A673 (cell line): ENCODE measurements at regions not wholly inside any gene's neighbourhood (a gene's known extent, or its start where the extent isn't known, plus 50 kb on each side); places are given as distances from the start of the nearest gene placed in this dataset.

Source experiments
- BruUV-seq: library from RNA; stranded (reverse); fragments of 400-500 nt; replicated peaks from 2 replicates; lab custom pipeline; 2021; lab: Mats Ljungman, UMichigan
- CTCF ChIA-PET: fragments of 300-600 bp; sonication (Branson Sonifier 250); formaldehyde crosslinking; loops from one replicate; lab custom pipeline; 2022; ENCODE audit warnings: antibody characterized with exemption; lab: Charles Lee
- POLR2A ChIA-PET: fragments of 300-600 bp; sonication (Branson Sonifier 250); formaldehyde crosslinking; loops from one replicate; lab custom pipeline; 2022; ENCODE audit warnings: antibody characterized with exemption; ENCODE audit not compliant: low non-redundant PET; lab: Charles Lee
- DNase-seq: peaks from one replicate; pipeline ENCODE4 v3.0.0-alpha.2; 2015; ENCODE audit warnings: low spot score
- H3K27ac ChIP-seq: fragments of 200-600 bp; sonication (generic); 2 replicates; pipeline ENCODE4 v1.5.1; 2016; ENCODE audit warnings: mixed run types, low read depth, mild to moderate bottlenecking, mixed read lengths, antibody characterized with exemption, low read length; ENCODE audit not compliant: poor library complexity, severe bottlenecking
- H3K27me3 ChIP-seq: fragments of 200-600 bp; sonication (generic); replicated peaks from 2 replicates; pipeline ENCODE4 v1.6.1; 2017; ENCODE audit warnings: mixed run types, low read depth, mild to moderate bottlenecking, mixed read lengths, antibody characterized with exemption, low read length; ENCODE audit not compliant: insufficient read depth, poor library complexity
- H3K36me3 ChIP-seq: fragments of 200-600 bp; sonication (generic); 2 replicates; pipeline ENCODE4 v1.6.1; 2016; ENCODE audit warnings: mixed run types, mild to moderate bottlenecking, mixed read lengths, antibody characterized with exemption, low read length; ENCODE audit not compliant: insufficient read depth, poor library complexity, severe bottlenecking
- H3K4me1 ChIP-seq: fragments of 200-600 bp; sonication (generic); 2 replicates; pipeline ENCODE4 v1.6.1; 2017; ENCODE audit warnings: mixed run types, mild to moderate bottlenecking, mixed read lengths, antibody characterized with exemption, low read length; ENCODE audit not compliant: insufficient read depth, poor library complexity, severe bottlenecking
- H3K4me3 ChIP-seq: fragments of 200-600 bp; sonication (generic); 2 replicates; pipeline ENCODE4 v1.5.1; 2016; ENCODE audit warnings: low read depth, mixed run types, mild to moderate bottlenecking, mixed read lengths, low read length; ENCODE audit not compliant: poor library complexity, severe bottlenecking
- H3K9me3 ChIP-seq: fragments of 200-600 bp; sonication (generic); 2 replicates; pipeline ENCODE4 v1.6.1; 2016; ENCODE audit warnings: mixed run types, low read depth, mild to moderate bottlenecking, mixed read lengths, antibody characterized with exemption, low read length; ENCODE audit not compliant: poor library complexity, severe bottlenecking
- CTCF ChIP-seq: fragments of 300-800, 200-600 bp; sonication (generic); conservative IDR thresholded peaks from 2 replicates; pipeline ENCODE4 v1.5.1; 2017; ENCODE audit warnings: low read depth, mild to moderate bottlenecking, antibody characterized with exemption, low read length, moderate library complexity, mixed read lengths
- EZH2 ChIP-seq: fragments of 200-600 bp; sonication (generic); IDR thresholded peaks from 2 replicates; pipeline ENCODE4 v1.6.1; 2017; ENCODE audit warnings: borderline replicate concordance, low read depth, mild to moderate bottlenecking, mixed read lengths, antibody characterized with exemption, low read length; ENCODE audit not compliant: poor library complexity, severe bottlenecking
- intact Hi-C: fragments of 100-400 bp; cut with micrococcal nuclease; formaldehyde crosslinking; loops from one replicate; pipeline ENCODE4 v1.10.0; 2022; ENCODE audit not compliant: unreplicated experiment

- Histone ChIP-seq H3K4me3 (no peak overlapping the region), H3K36me3 (no peaks in the 10 kb centered on the region), H3K27me3 (no peaks in the 10 kb centered on the region), H3K27ac (no peak overlapping the region), H3K9me3 (no peaks in the 10 kb centered on the region), H3K4me1 (no peaks in the 10 kb centered on the region)
- no peak for DNase-seq
- POLR2A ChIA-PET = no interaction called here
- no TSS peak for BruUV-seq
- no peak for TF ChIP-seq EZH2
- TF ChIP-seq CTCF = no peak
- intact Hi-C loops = no loop called here
- CTCF ChIA-PET = no interaction called here
Measured at GRCh38 chr3:82088749-82089148, 327.3 kb upstream of the GBE1 start.

GRCh38 chr3:82087958-82088357 lies 326.5 kb upstream of the GBE1 start:
- Histone ChIP-seq H3K4me1 (no peaks in the 10 kb centered on the region), H3K4me3 (no peak overlapping the region), H3K27ac (no peak overlapping the region), H3K9me3 (no peaks in the 10 kb centered on the region), H3K36me3 (no peaks in the 10 kb centered on the region), H3K27me3 (no peaks in the 10 kb centered on the region)
- no peak for DNase-seq
- no peak for TF ChIP-seq EZH2
- TF ChIP-seq CTCF = no peak
- intact Hi-C loops = no loop called here
- no TSS peak for BruUV-seq
- ChIA-PET CTCF (no interaction called here), POLR2A (no interaction called here)

GRCh38 chr3:82085851-82086475 lies 324.5 kb upstream of the GBE1 start:
- H3K36me3 ChIP-seq = no peaks in the 10 kb centered on the region
- TF ChIP-seq EZH2 (no peak), CTCF (no peak)
- no peak overlapping the region for H3K27ac ChIP-seq
- intact Hi-C loops = no loop called here
- H3K4me3 ChIP-seq = no peak overlapping the region
- POLR2A ChIA-PET = no interaction called here
- H3K9me3 ChIP-seq = no peaks in the 10 kb centered on the region
- no peak for DNase-seq
- CTCF ChIA-PET = no interaction called here
- no peaks in the 10 kb centered on the region for H3K4me1 ChIP-seq
- H3K27me3 ChIP-seq = no peaks in the 10 kb centered on the region
- no TSS peak for BruUV-seq
